ENCODE measurements at regions not wholly inside any gene's neighbourhood (a gene's known extent, or its start where the extent isn't known, plus 50 kb on each side); places are given as distances from the start of the nearest gene placed in this dataset.

- TF ChIP-seq SIN3A (IDR thresholded peaks at IDR 0.05; ENCODE audit: low read depth, low read length) (no peak), E2F4 (IDR thresholded peaks at IDR 0.05; ENCODE audit: low read depth, low read length) (no peak), MTA3 (IDR thresholded peaks at IDR 0.05; ENCODE audit: borderline replicate concordance, low read length) (peak; percentile 92; the same call in 1 of the 2 replicates), HDGF (IDR thresholded peaks at IDR 0.05) (no peak)
- TF ChIP-seq, protein P1, sequence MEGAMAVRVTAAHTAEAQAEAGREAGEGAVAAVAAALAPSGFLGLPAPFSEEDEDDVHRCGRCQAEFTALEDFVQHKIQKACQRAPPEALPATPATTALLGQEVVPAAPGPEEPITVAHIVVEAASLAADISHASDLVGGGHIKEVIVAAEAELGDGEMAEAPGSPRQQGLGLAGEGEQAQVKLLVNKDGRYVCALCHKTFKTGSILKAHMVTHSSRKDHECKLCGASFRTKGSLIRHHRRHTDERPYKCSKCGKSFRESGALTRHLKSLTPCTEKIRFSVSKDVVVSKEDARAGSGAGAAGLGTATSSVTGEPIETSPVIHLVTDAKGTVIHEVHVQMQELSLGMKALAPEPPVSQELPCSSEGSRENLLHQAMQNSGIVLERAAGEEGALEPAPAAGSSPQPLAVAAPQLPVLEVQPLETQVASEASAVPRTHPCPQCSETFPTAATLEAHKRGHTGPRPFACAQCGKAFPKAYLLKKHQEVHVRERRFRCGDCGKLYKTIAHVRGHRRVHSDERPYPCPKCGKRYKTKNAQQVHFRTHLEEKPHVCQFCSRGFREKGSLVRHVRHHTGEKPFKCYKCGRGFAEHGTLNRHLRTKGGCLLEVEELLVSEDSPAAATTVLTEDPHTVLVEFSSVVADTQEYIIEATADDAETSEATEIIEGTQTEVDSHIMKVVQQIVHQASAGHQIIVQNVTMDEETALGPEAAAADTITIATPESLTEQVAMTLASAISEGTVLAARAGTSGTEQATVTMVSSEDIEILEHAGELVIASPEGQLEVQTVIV (IDR thresholded peaks at IDR 0.05; ENCODE audit: borderline replicate concordance, partially characterized antibody) = no peak
Observed at GRCh38 chr1:199041173-199041914, 402.5 kb downstream of the PTPRC start (continued).

- no peak overlapping the region for H3K27ac ChIP-seq (ENCODE audit: control insufficient read depth, insufficient read depth)
- TF ChIP-seq, protein P2, sequence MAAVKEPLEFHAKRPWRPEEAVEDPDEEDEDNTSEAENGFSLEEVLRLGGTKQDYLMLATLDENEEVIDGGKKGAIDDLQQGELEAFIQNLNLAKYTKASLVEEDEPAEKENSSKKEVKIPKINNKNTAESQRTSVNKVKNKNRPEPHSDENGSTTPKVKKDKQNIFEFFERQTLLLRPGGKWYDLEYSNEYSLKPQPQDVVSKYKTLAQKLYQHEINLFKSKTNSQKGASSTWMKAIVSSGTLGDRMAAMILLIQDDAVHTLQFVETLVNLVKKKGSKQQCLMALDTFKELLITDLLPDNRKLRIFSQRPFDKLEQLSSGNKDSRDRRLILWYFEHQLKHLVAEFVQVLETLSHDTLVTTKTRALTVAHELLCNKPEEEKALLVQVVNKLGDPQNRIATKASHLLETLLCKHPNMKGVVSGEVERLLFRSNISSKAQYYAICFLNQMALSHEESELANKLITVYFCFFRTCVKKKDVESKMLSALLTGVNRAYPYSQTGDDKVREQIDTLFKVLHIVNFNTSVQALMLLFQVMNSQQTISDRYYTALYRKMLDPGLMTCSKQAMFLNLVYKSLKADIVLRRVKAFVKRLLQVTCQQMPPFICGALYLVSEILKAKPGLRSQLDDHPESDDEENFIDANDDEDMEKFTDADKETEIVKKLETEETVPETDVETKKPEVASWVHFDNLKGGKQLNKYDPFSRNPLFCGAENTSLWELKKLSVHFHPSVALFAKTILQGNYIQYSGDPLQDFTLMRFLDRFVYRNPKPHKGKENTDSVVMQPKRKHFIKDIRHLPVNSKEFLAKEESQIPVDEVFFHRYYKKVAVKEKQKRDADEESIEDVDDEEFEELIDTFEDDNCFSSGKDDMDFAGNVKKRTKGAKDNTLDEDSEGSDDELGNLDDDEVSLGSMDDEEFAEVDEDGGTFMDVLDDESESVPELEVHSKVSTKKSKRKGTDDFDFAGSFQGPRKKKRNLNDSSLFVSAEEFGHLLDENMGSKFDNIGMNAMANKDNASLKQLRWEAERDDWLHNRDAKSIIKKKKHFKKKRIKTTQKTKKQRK (IDR thresholded peaks at IDR 0.05; ENCODE audit: low read depth, low read length) = no peak
- TF ChIP-seq CBFB (IDR thresholded peaks at IDR 0.05; ENCODE audit: low read depth) (no peak), RCOR1 (conservative IDR thresholded peaks at IDR 0.05; ENCODE audit: low read depth, low read length) (no peak), ZNF24 (IDR thresholded peaks at IDR 0.05) (no peak), NFYA (IDR thresholded peaks at IDR 0.05; ENCODE audit: borderline replicate concordance, low read depth, low read length) (no peak), TCF12 (IDR thresholded peaks at IDR 0.05; ENCODE audit: low read depth, low read length) (no peak), RAD51 (IDR thresholded peaks at IDR 0.05) (no peak), BHLHE40 (IDR thresholded peaks at IDR 0.05; ENCODE audit: borderline replicate concordance in 1 of 2, low read depth in 2 of 2, low read length in 1 of 2) (no peak), EGR1 (IDR thresholded peaks at IDR 0.05; ENCODE audit: borderline replicate concordance in 1 of 2, low read depth in 2 of 2, low read length in 2 of 2) (no peak), NR2C1 (IDR thresholded peaks at IDR 0.05) (no peak)
- SMC1A ChIA-PET (ENCODE audit: uncharacterized antibody, unreplicated experiment) = interaction anchor here (0.6 to 2.3 kb wide), 32 partner anchors 10 to 1056 kb away, joined by 3 to 31 read pairs (median 4); no protein-coding TSS in a partner anchor
- peaks cover 4% of the 10 kb centered on the region; the same call in 2 of the 3 replicates for H3K9me3 ChIP-seq (replicated peaks; ENCODE audit: control insufficient read depth, insufficient read depth, low read length)
- H3K4me2 ChIP-seq (ENCODE audit: control insufficient read depth, insufficient read depth) = no peak overlapping the region
- H3K27me3 ChIP-seq (replicated peaks in 1 of 2; ENCODE audit: control insufficient read depth in 2 of 2, insufficient read depth in 2 of 2, low read length in 1 of 2) = no peaks in the 10 kb centered on the region
- RAD21 ChIA-PET (ENCODE audit: unreplicated experiment) = interaction anchor here (0.9 to 1.7 kb wide), 20 partner anchors 24 to 264 kb away, joined by 3 to 19 read pairs (median 5); no protein-coding TSS in a partner anchor
- intact Hi-C loops (cut with micrococcal nuclease; ENCODE audit: unreplicated experiment) (loop anchor here (5.0 kb wide), 2 partner anchors 65 to 70 kb away; no protein-coding TSS in a partner anchor), in situ Hi-C loops (cut with MboI) (no loop called here)
- no peaks in the 10 kb centered on the region for H3K79me2 ChIP-seq (ENCODE audit: control insufficient read depth, insufficient read depth, low read length)
- POLR2A ChIA-PET = interaction anchor here (0.9 to 1.3 kb wide), 7 partner anchors 17 to 244 kb away, joined by 3 to 7 read pairs (median 3); no protein-coding TSS in a partner anchor
- WGBS (ENCODE audit: insufficient coverage, insufficient replicate concordance, low lambda C conversion rate, missing lambda C conversion rate) = 0% methylated on average over 1 of the region's 1 CpG
- H3K4me3 ChIP-seq = no peak overlapping the region
- H3K4me1 ChIP-seq (ENCODE audit: control insufficient read depth, insufficient read depth, low read length) = peaks cover 5% of the 10 kb centered on the region; the same call in 1 of the 2 replicates
- no TSS peak for BruUV-seq (replicated peaks)
- no peak overlapping the region for H2AFZ ChIP-seq (ENCODE audit: control insufficient read depth, low read depth, low read length)
- CTCF ChIA-PET = interaction anchor here (0.6 to 1.3 kb wide), 9 partner anchors 10 to 202 kb away, joined by 3 to 6 read pairs (median 4); no protein-coding TSS in a partner anchor
- FAIRE-seq = no peak
- ATAC-seq = 0 out of 3 replicates have a peak, but pooled peaks have one; percentile 16
- no peaks in the 10 kb centered on the region for H3K36me3 ChIP-seq (ENCODE audit: control insufficient read depth in 2 of 2, insufficient read depth in 2 of 2, low read length in 1 of 2)
- DNase-seq (ENCODE audit: low read depth, low spot score) = no peak
- no peak overlapping the region for H3K9ac ChIP-seq (ENCODE audit: control insufficient read depth, insufficient read depth, low read length)
- no peaks in the 10 kb centered on the region for H4K20me1 ChIP-seq (ENCODE audit: control insufficient read depth, insufficient read depth)
Observed at GRCh38 chr1:199042193-199042592, 403.4 kb downstream of the PTPRC start.
